Suprapubic skin (tissue), 3 donors: ENCODE measurements at regions not wholly inside any gene's neighbourhood (a gene's known extent, or its start where the extent isn't known, plus 50 kb on each side); places are given as distances from the start of the nearest gene placed in this dataset.

ENCODE experiments used
- POLR2A ChIP-seq, 2 donors: fragments of 450-650 bp; IDR thresholded peaks; one replicate each; pipeline ENCODE4 v1.6.1; 2017; ENCODE audit warnings: antibody characterized with exemption in 2 of 2, mild to moderate bottlenecking in 2 of 2, moderate library complexity in 2 of 2
- TF ChIP-seq, protein P1 (sequence below), 2 donors: fragments of 200-600 bp in 1 of 2; fragments of 450-650 bp in 1 of 2; sonication (generic) in 1 of 2; IDR thresholded peaks; one replicate each; pipeline ENCODE4 v1.5.1; 2016 to 2019; ENCODE audit warnings: antibody characterized with exemption in 2 of 2, mild to moderate bottlenecking in 1 of 2, moderate library complexity in 1 of 2

DNA sequence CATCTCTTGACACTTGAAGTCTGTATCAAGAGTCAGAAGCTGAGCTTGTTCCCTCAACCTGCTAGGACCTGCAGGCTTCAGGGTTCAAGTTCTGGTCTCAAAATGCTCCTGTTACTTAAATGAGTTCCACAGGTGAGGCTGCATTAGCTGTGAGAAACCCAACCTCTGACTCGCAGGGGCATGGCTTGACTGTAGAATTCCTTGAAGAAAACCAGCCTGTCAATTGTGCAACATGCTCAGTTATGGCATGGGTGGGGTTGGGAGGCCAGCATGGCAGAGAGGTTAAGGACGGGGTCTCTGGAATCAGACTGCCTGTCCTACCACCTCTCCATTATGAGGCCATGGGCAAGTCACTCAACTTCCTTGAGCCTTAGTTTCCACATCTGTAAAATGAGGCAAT is 235.8 kb downstream of the EN1 start:
- TF ChIP-seq, protein P1, sequence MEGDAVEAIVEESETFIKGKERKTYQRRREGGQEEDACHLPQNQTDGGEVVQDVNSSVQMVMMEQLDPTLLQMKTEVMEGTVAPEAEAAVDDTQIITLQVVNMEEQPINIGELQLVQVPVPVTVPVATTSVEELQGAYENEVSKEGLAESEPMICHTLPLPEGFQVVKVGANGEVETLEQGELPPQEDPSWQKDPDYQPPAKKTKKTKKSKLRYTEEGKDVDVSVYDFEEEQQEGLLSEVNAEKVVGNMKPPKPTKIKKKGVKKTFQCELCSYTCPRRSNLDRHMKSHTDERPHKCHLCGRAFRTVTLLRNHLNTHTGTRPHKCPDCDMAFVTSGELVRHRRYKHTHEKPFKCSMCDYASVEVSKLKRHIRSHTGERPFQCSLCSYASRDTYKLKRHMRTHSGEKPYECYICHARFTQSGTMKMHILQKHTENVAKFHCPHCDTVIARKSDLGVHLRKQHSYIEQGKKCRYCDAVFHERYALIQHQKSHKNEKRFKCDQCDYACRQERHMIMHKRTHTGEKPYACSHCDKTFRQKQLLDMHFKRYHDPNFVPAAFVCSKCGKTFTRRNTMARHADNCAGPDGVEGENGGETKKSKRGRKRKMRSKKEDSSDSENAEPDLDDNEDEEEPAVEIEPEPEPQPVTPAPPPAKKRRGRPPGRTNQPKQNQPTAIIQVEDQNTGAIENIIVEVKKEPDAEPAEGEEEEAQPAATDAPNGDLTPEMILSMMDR (IDR thresholded peaks at IDR 0.05) = no peak
- TF ChIP-seq POLR2A (IDR thresholded peaks at IDR 0.05) = no peak
